Activated CD4-positive, CD25-positive, alpha-beta regulatory T cell treated with anti-CD3 and anti-CD28 coated beads, Interleukin-2, amount 50 U/mL, for 24 hours (primary cell): ENCODE measurements at regions not wholly inside any gene's neighbourhood (a gene's known extent, or its start where the extent isn't known, plus 50 kb on each side); places are given as distances from the start of the nearest gene placed in this dataset.

ENCODE experiments used
- ATAC-seq, 2 donors: fragments of 150-1000 bp; cut with Tn5 transposase; one replicate each; pipeline ENCODE4 v1.10.0; 2021; ENCODE audit warnings: mild to moderate bottlenecking in 1 of 2, moderate library complexity in 1 of 2

- no peak for ATAC-seq
Observed at GRCh38 chr2:16717477-16717876, 51.8 kb upstream of the CYRIA start.

- ATAC-seq, result no peak
Observed at GRCh38 chr2:16716944-16717343, 51.3 kb upstream of the CYRIA start.

- ATAC-seq, result no peak
Observed at GRCh38 chr2:16716024-16716423, 50.4 kb upstream of the CYRIA start.
